Stimulated activated CD4-positive, alpha-beta T cell treated with anti-CD3 and anti-CD28 coated beads, Interleukin-2, amount 100 ng/mL, for 24 hours (primary cell): ENCODE measurements at regions not wholly inside any gene's neighbourhood (a gene's known extent, or its start where the extent isn't known, plus 50 kb on each side); places are given as distances from the start of the nearest gene placed in this dataset.

ENCODE experiments used
- DNase-seq, 2 donors: peaks; one replicate each; pipeline ENCODE4 v3.0.0-alpha.2; 2020

- no peak for DNase-seq
Measured at GRCh38 chr15:60218256-60218655, 179.5 kb downstream of the ANXA2 start.

GRCh38 chr15:60219866-60220265, 177.9 kb downstream of the ANXA2 start:
- DNase-seq: no peak

- no peak for DNase-seq
Measured at GRCh38 chr15:60221356-60221755, 176.4 kb downstream of the ANXA2 start.

GRCh38 chr15:60222404-60222803, 175.4 kb downstream of the ANXA2 start:
- DNase-seq: no peak

- DNase-seq: no peak
Measured at GRCh38 chr15:60223176-60223575, 174.6 kb downstream of the ANXA2 start.

- DNase-seq: no peak
Measured at GRCh38 chr15:60226924-60227323, 170.9 kb downstream of the ANXA2 start.

- no peak for DNase-seq
Measured at GRCh38 chr15:60228101-60228500, 169.7 kb downstream of the ANXA2 start.

- DNase-seq: no peak
Measured at GRCh38 chr15:60228619-60229018, 169.2 kb downstream of the ANXA2 start.

- no peak for DNase-seq
Measured at GRCh38 chr15:60235951-60236710, 161.7 kb downstream of the ANXA2 start.

GRCh38 chr15:60237446-60237845, 160.3 kb downstream of the ANXA2 start:
- DNase-seq: no peak

GRCh38 chr15:60243769-60244168, 154.0 kb downstream of the ANXA2 start:
- DNase-seq: no peak

GRCh38 chr15:60244813-60245212, 153.0 kb downstream of the ANXA2 start:
- no peak for DNase-seq

GRCh38 chr15:60250316-60250715, 147.5 kb downstream of the ANXA2 start:
- DNase-seq: no peak

- no peak for DNase-seq
Measured at GRCh38 chr15:60251300-60252070, 146.3 kb downstream of the ANXA2 start.

- no peak for DNase-seq
Measured at GRCh38 chr15:60254416-60254815, 143.4 kb downstream of the ANXA2 start.

- peak; percentile 7 to 37 for DNase-seq
Measured at GRCh38 chr15:60255390-60255789, 142.4 kb downstream of the ANXA2 start.

- no peak for DNase-seq
Measured at GRCh38 chr15:60257591-60258159, 140.1 kb downstream of the ANXA2 start.

- DNase-seq: no peak
Measured at GRCh38 chr15:60259469-60259868, 138.3 kb downstream of the ANXA2 start.

GRCh38 chr15:60264088-60264487, 133.7 kb downstream of the ANXA2 start:
- DNase-seq: no peak

GRCh38 chr15:60264566-60264965, 133.2 kb downstream of the ANXA2 start:
- no peak for DNase-seq

- DNase-seq: no peak
Measured at GRCh38 chr15:60265057-60265456, 132.7 kb downstream of the ANXA2 start.

- no peak for DNase-seq
Measured at GRCh38 chr15:60272623-60273022, 125.2 kb downstream of the ANXA2 start.

GRCh38 chr15:60275624-60276023, 122.2 kb downstream of the ANXA2 start:
- no peak for DNase-seq

GRCh38 chr15:60278879-60279278, 118.9 kb downstream of the ANXA2 start:
- no peak for DNase-seq
